ENCODE measurements at regions not wholly inside any gene's neighbourhood (a gene's known extent, or its start where the extent isn't known, plus 50 kb on each side); places are given as distances from the start of the nearest gene placed in this dataset.
"Not testable (repeated sequence)": the region's sequence is repeated elsewhere in the genome, so short reads cannot be mapped to it uniquely, and the experiment has no call there.

DNA sequence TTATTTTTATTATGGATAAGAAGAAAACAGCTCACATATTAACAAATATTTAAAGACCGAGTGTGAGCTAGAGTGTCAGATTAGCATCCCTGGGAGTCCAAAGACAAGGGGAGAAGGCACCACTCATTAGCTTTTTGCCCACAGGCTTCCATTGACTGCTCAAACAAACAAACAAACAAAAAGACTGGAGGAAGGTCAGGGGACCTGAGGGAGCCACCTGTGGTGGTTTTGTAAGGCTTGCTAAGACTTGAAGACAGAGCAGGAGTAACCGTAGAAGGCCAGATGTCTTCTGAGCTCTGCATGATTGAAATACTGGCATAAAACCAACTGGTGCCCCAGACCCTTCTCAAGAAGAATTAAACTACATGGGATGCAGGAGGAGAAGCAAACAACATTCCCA is 395.2 kb upstream of the CNTN5 start:
- peak; percentile 45 for DNase-seq

DNA sequence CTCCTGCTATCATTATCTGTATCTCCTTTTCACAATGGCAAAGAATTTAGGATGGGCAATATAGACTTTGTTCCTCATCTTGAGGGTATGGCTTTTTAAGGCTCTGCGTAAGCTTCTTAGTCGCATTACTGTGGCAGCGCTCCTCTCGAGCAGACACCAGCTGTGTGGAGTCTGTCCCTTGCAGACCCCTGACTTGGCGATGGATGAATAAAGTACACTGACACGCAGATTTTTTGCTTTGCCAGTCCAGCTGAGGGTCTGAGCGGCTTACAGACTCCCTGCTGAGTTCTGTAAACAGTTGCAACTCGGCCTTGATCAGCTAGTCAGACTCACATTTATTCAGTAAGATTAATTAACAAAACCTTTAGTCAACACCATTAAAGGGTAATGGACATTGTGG is 390.0 kb upstream of the CNTN5 start:
- DNase-seq = no peak

DNA sequence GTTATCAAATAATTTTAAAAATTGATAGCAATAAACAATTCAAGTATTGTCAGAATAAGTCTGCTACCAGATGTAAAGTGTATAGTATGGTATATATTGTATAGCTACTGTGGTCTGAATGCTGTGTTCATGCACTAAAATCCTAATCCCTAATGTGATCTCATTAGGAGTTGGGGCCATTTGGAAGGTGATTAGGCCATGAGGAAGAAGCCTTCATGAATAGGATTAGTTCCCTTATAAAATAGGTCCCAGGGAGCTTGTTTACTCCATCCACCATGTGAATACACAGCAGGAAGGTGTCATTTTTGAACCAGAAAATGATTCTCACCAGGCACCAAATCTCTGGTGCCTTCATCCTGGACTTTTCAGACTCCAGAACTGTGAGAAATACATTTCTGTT is 363.0 kb upstream of the CNTN5 start:
- DNase-seq = no peak

DNA sequence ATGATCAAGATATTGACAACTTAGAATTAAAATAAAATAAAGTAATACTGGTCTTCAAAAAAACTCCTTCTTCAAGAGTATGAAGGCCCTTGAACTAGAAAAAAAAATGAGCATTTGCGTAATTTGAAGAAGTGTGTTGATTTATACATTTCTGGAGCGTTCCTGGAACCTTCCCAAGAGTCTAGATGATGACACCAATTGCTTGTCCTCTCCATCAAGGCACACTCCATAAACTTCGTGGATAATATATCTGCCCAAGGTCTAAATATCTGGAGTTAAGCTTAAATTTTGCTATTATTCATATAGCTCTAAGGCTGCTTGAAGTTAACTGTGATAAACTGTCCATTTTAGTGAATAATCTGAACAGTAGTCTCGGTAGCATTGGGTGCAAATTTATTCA is 361.3 kb upstream of the CNTN5 start:
- no peak for DNase-seq

DNA sequence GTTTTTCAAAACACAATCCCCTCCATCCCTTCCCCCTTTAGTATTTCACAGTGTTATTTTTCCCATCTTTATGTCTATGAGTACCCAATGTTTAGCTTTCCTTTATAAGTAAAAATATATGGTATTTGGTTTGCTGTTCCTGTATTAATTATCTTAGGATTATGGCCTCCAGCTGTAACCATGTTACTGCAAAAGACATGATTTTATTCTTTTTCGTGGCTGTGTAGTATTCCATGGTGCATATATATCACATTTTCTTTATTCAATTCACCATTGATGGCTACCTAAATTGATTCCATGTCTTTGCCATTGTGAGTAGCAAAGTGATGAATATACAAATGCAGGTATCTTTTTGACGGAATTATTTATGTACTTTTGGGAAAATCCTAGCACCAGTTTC is 346.4 kb upstream of the CNTN5 start:
- DNase-seq = no peak

DNA sequence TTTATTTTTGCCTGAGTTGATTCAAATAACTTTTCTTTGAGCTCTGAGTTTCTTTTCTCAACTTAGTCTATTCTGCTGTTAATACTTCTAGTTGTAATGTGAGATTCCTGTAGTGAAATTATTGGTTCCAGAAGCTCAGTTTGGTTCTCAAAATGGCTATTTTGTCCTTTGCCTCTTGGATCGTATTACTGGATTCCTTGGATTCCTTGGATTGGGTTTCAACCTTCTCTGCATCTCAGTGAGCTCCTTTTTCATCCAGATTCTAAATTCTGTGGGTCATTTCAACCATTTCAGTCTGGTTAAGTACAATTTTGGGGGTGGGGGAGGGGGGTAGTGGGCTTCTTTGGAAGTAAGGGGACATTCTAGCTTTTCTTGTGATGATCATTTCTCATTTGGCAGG is 341.1 kb upstream of the CNTN5 start:
- no peak for DNase-seq

DNA sequence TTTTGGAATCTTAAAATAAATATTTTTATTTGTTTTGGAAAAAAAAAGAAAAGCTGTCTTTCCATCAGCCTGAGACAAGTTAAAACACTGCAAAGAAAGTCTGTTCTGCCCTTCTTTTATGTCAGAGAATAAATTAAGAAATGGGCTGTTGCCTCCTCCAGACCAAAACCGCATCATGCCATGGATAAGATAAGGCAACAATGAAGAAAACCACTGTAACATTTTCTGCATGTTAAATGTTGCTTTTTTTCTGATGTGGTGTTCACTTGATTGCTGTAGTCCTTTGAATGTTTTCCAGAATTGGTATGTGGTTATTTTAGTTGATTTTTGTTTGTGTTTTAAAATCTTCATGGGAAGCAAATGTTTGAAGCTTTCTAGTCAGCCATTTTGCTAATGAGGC is 319.2 kb upstream of the CNTN5 start:
- no peak for DNase-seq

DNA sequence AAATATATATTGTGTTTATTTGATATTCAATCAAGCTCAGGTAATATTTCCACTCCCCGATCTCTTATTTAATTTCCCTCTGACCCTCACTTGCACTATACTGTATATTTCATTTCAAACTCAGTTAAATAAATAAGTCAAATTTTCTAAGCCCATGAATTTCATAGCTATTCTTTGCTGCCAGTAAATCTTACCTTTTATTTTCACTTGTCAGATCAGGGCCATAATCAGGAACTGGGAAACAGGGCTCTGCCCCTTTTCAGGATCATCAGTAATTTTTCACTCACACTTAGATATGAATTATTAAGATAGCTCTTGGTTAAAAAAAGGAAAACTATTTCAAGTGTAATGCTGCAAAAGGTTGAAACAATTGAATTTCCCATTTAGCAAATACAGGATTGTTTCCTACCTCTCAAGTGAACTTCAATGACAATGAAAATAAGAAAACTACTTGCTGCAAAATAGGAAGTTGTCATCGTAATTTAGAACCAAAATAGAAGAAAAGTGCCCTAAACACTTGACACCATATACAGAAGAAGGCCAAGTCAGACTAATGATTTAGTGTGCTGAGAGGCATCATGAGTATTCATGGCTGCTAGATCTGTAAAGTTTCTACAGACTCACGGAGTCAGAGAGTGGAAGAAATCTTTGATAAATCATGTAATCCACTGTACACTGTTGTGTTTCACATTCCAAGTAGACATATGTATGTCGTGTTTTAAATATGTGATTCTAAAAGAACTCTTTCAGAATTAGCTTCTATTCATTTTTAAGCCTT is 316.8 kb upstream of the CNTN5 start:
- no peak for DNase-seq

DNA sequence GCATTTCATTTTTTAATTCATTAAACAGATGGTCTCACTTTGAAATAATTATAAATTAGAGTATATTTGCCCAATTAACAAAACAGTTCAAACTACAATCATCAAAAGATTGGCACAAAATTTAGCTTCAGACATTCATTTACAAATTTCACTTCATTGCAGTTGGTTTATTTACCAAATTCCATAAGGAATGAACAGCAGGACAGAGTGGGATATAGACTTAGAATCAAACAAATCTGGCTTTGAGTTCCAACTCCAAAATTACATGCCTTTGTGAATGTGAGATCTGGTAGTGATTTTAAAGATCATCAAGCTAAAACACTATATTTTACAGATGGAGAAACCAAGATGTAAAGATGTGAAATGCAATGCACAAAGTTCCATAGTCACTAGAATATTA is 310.7 kb upstream of the CNTN5 start:
- DNase-seq = no peak

DNA sequence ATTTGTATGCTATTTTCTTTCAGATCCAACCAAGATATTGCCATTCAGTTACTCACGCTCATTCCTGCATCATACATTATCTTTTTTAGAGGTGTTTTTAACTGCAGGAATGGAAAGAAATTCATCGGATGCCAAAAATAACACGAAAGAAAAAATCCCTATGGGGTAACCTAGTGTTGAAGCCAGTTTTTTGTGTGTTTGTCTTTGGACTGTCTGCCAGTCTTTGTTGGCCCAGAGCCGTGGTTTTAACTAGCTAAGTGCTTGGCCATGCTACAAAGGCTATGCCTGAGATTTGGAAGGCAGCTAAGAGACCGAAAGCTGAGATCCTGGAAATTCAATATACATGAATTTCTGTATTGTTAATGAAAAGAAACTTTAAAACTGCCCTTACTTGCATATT is 309.8 kb upstream of the CNTN5 start:
- DNase-seq = no peak

DNA sequence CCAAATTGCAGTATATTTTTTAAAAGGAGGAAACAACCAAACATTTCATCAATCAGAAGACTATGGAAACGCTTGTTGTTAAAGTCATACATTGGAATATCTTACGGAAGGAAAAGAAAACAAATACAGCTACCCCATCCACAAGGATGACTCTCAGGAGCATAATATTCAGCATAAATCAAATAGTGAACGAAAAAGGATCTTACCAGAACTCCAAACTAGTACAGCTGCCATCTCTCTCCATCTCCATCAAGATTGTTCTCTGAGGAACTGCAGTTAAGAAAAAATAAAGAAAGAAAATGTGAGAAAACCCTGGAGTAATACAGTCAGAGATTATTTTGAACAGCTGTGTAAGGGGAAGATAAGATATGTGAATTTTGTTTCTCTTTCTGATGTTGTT is 299.8 kb upstream of the CNTN5 start:
- DNase-seq = no peak

DNA sequence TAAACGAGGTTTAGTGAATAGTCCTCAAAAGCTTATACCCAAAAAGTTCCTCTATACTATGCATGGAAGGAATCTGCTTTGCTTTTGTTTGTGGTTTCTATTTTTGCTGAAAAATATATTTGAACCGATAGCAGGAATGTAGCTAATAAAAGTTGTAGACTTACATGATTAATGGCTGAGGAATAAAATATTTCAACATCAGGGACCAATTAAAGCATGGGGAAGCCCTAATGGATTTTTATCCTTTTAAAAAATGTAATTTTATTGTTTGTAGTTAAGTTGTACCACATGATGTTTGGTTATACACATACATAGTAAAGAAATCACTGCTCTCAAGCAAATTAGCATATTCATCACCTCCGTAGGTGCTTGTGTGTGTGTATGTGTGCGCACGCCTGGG is 295.3 kb upstream of the CNTN5 start:
- no peak for DNase-seq

DNA sequence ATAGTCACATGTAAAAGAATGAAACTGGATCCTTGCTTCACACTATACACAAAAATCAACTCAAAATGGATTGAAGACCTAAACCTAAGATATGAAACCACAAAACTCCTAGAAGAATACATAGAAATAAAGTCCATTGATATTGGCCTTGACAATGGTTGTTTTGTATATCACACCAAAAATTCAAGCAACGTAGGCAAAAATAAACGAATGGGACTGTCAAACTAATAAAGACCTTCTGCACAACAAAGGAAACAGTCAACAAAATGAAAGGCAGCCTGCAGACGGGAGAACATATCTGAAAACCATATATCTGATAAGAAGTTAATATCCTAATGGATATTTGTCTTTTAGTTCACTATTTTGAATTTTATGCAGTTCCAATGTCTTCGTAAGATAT is 292.3 kb upstream of the CNTN5 start:
- no peak for DNase-seq

DNA sequence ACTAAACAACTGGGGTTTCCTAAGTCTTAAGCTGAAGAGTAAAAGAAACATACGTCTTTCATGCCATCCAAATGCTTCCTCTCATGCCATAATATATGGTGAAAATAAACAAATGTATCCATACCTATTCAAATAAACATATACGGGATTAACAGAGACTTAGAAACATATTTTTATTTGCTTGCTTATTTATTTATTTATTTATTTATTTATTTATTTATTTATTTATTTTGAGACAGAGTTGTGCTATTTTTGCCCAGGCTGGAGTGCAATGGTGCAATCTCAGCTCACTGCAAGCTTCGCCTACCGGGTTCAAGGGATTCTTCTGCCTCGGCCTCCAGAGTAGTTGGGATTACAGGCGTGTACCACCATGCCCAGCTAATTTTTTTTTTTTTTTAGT is 291.6 kb upstream of the CNTN5 start:
- no peak for DNase-seq

DNA sequence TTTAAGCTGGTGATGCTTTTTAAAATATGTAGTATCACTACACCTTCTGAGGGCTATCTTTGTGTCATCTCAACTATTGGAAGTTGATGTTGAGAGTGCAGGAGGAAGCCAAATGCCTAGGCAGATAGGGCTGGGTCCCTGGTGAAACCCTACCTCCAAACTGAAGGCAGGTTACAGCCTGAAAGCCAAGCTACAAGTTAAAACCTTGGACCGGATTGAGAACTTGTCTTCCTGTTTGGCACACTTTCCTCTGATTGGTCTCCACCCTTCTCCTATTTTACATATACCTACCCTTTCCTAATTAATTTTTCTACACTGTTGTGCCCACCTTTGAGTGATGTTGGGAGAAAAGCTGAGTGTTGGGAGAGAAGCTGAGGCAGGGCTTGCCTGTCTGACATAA is 287.8 kb upstream of the CNTN5 start:
- no peak for DNase-seq

DNA sequence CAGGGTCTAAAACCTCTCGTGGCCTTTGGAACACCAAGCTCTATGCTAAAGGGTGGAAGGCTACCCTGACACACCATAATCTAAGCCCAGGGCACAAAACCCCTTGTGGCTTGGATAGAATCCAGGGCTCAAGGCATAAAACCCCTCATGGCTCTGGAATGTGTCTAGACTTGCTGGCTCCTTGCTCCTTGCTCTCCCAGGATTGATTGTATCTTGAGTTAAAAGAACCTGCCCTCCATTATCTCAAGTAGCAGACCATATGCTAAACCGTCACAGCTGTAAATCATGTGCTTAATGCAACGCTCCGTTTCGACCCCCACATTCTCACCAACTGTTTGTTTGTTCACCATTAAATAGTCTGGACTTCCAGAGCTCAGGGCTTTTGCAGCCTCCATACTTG is 287.4 kb upstream of the CNTN5 start:
- DNase-seq = peak; percentile 28

DNA sequence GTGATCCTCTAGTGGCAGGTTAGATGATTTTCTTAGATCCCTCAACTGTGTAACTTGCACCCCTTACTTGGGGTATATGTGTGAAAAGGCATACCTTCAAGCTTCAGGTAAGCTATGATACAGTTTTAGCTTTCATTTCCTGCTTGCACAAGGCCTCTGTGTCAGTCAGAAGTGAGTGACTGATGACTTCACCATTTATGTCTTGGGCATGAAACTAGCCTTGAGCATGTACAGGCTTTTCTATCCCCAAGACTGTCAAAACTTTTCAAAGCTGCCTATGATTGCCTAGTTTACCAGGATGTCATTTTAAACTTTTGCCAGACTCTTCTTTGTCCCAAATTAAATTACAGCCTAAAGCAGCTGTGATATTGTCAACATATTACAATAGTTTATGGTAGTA is 286.1 kb upstream of the CNTN5 start:
- DNase-seq = no peak

DNA sequence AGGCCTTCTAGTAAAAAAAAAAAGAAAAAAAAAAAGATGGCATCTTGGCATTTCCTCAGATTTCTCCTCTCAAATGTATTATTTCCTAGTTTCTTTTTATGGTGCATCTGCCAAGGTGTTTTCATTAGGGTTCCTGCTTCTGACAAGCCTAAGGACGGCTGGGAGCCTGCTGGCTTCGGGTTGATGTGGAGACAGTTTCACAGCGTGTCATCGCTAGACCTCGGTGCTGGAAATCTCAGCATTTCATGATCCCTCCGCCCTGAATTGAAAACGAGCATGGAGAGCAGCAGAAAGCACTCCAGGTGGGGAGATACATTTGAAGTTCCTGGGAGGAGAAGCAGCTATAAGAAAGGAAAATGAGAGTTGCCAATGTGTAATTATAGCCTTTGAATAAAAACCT is 283.9 kb upstream of the CNTN5 start:
- DNase-seq = no peak

DNA sequence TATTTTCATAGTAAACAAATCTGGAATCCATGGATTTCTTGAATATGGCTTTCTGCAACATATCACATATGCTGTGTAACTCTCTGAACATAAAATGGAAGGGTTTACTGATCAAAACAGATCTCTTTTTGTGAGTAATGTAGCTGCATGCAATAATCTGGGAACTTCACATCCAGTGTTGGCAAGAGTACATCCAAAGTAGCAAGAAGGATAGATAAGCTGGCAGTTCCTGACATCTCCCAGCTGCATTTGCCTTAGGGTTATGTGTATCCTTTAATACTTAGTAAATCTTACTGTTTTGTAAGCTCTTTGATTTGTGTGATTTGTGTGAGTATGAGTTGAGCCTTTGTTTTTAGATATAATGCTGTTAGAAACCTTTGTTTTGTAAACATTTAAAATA is 280.4 kb upstream of the CNTN5 start:
- DNase-seq = no peak

DNA sequence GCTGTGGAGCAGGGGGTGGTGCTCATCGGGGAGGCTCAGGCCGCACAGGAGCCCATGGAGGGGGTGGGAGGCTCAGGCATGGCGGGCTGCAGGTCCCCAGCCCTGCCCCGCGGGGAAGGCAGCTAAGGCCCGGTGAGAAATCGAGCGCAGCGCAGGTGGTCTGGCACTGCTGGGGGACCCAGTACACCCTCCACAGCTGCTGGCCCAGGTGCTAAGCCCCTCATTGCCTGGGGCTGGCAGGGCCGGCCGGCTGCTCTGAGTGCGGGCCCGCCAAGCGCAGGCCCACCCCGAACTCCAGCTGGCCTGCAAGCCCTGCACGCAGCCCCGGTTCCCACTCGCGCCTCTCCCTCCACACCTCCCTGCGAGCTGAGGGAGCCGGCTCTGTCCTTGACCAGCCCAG is 257.3 kb upstream of the CNTN5 start:
- not testable (repeated sequence) for DNase-seq

DNA sequence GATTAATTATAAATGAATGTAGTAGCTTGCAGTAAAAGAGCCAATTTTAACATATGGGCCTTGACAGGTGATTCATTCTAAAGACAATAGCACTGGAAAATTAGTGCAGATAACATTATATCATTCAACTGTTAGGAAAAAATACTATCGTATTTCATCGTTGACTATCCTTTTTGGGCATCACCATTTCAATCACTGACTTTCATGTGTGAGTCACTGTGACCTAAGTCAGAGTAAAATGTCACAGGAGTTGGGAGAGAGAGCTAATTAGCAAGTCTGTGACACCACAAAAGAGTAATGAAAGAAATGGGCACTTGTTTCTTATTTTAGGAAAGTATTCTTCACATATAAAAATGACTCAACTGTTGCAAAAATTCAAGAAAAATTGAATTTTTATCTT is 253.8 kb upstream of the CNTN5 start:
- DNase-seq = no peak

DNA sequence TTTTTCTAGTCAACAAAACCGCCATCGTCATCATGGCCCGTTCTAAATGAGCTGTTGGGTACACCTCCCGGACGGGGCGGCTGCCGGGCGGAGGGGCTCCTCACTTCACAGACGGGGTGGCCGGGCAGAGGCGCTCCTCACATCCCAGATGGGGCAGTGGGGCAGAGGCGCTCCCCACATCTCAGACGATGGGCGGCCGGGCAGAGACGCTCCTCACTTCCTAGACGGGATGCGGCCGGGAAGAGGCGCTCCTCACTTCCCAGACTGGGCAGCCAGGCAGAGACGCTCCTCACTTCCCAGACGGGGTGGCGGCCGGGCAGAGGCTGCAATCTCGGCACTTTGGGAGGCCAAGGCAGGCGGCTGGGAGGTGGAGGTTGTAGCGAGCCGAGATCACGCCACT is 250.7 kb upstream of the CNTN5 start:
- not testable (repeated sequence) for DNase-seq

DNA sequence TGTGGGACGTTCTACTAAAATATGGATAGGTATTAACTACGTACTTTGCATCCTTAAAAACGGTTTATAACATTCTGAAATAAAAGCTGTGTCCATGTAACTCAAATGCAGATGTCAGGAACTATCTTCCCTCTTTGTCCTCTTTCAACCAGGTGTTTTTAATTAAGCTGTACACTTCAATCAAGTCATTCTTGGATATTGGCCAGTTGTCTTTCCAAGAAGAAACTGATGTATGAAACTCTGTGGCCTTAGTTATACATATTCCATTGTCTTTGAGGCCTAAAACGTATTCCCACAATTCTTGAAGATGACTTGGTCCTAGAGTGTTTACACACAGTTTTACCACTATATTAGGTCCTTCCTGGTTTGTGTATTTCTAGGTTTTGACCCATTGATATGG is 249.0 kb upstream of the CNTN5 start:
- no peak for DNase-seq

DNA sequence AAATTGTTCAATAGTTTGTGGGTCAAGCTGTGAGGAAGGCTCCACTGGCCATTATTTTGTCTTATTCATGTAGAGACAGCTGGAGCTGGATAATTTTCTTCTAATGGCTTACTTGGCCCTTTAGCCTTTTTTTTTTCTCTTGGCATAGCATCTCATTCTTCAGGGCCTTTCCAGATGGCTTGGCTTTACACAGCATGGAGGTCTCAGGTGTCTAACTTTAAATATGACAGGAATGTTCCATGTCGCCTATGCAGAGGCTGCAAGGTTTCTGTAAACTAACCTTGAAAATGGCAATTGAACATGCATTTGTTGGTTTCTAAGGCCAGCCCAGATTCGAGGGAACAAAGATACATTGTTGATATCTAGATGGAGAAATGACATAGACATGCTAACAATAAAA is 247.9 kb upstream of the CNTN5 start:
- peak; percentile 86 for DNase-seq

DNA sequence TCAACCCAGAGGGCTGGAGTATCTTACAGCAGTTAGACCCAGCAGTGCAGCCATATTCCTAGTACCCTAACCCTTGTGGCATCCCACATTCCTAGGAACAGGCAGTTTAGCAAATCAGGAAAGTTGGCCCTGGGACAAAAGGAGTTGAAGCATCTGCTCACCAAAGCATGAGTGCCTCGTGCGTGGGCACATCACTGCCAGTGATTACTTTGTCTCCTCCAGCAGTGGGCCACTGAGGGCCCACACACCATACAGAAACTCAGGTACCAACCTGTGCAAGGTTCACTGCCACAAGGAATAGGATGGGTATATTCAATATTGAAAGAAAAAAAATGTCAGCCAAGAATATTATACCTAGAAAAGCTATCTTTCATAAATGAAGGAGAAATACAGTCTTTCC is 227.5 kb upstream of the CNTN5 start:
- no peak for DNase-seq

DNA sequence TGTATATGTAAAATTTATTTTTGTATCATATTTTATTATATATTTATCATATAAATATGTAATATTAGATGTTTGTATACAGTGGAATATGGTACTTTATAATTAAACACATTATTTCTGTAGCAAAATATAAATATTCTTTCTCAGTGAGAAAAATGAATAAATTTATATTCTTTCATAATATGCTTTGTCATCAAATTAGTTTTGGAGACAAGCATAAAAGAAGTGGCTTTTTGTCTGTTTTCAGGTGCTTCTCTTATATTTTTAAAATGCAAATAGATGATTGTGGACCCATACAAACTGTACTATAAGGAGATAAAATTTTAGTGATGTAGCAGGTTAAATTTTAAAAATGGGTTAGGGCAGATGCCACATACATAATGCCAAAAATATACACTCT is 222.4 kb upstream of the CNTN5 start:
- DNase-seq = no peak

All from NCI-H2171 (cell line).